Left ventricle myocardium superior (tissue), 1 donor: ENCODE measurements at regions not wholly inside any gene's neighbourhood (a gene's known extent, or its start where the extent isn't known, plus 50 kb on each side); places are given as distances from the start of the nearest gene placed in this dataset.

Experiments used
- ATAC-seq: fragments of 200-7000 bp; cut with Tn5 transposase; one replicate; pipeline ENCODE4 v1.9.1; 2020; ENCODE audit warnings: mild to moderate bottlenecking, moderate library complexity
- DNase-seq: peaks from one replicate; pipeline ENCODE4 v3.0.0-alpha.2; 2020
- intact Hi-C: fragments of 100-400 bp; cut with micrococcal nuclease; formaldehyde crosslinking; loops from one replicate; pipeline ENCODE4 v1.11.0; 2022
- donor health status: DM: no; HTN: yes; CAD: no; lungs with severe emphysema.

DNA sequence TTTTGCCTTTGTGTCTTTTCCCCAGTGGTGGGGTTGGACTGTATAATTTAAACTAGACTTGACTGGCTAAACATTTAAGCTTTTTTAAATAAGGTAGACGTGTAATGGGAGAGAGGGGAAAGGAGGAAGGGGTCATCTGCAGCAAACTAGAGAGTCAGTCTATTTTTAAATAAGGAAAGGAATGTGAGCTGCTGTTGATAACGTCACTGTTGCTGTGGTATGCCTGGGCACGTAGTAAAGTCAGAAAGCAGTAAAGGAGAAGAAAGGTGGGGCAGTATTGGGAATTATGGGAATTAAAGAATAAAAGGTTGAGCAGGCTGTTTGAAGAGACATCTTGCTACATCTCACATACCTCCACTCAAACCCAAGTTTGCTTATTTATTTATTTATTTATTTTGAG, 80.4 kb upstream of the FSHB start:
- ATAC-seq (peak; percentile 91), DNase-seq (no peak)
- intact Hi-C loops: no loop called here

DNA sequence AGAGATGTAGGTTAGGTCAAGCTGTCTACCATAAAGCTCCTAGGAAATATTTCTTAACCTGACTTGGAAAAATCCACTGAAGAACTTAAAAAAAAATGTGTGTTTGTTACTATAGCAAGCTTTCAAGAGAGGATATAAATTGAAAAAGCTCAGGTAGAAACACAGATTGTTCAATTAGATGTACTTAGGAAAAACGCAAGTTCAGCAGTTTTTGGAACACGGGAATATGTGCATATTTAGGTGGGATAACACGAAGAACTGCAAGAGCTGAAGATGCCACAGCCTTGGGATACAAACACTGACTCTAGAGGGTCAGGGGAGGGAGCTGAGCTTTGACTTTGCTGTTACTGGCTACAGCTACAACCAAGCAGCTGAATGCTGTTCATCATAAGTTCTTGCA, 77.8 kb upstream of the FSHB start:
- DNase-seq (no peak), ATAC-seq (no peak)
- intact Hi-C loops: no loop called here

DNA sequence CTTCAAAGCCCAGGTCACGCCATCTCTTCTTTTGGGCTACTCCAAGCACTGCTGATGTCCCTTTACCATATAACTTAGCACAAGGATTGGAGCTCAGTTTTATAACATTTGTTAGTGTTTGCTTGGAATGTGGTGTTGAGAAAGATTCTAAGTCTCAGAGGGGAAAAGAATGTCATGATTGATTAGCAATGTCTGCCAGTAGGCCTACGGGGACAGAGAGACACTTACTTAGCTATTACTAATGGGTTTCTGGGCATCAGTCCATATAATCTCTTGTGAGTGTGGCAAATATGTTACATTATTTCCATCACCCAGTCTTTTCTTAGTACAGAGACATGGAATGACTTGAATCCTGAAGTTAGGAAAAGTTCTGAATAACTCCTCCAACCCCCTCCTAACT, 75.4 kb upstream of the FSHB start:
- intact Hi-C loops: no loop called here
- DNase-seq (no peak), ATAC-seq (no peak)

DNA sequence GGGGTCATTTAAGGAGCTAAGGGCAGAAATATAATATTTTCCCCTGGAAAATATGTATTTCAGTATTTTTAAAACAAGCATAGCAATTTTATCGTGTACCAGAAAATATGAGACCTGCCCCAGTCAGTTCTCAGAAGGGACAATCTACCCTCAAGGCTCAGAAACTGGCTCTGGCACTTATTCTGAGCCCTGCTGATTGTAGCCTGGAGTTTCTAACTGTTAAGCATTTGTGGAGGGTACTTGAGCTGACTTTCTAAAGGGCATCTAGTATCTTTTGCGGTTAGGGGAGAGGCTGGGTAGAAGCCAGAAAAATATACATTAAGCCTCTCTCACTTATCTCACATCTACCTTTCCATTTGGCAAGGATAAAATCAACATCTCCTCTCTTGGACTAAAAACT, 71.3 kb upstream of the FSHB start:
- DNase-seq (no peak), ATAC-seq (no peak)
- intact Hi-C loops: no loop called here

DNA sequence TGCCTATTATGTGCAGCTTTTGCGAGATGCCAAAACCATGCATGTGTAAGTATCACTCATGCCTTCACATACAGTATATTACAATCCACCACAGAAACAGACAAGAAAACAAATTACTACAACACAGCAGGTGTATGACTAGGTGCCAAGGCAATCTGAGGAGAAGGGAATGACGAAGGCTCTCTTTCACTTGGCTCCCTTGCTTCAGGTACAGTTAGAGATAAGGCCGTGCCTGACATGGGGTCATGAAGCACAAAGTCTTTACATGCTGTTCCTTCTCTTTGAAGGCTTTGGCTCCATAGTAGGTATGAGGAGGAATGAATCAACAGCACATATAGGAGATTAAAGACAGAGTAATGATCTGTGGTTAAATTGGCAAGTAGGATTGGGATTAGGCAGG, 65.2 kb upstream of the FSHB start:
- intact Hi-C loops: no loop called here
- ATAC-seq (no peak), DNase-seq (no peak)

DNA sequence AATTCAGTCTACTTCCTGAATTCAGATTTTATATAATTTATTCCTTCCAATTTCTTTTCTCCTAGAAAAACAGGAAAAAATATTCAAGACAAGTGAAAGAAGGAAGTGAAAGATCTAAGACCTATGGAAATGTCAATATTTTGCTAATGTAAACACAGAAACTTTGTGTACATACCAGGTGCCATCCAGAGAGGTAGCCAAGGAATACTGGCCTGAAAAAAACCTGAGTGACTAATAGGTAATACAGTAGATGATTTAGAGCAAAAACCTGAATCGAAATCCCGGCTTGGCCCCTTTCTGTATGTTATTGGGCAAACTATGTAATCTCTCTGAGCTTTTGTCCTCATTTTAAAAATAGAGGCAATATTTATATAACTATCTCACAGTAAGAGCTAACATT, 59.2 kb upstream of the FSHB start:
- no peak for ATAC-seq
- intact Hi-C loops: no loop called here
- no peak for DNase-seq

DNA sequence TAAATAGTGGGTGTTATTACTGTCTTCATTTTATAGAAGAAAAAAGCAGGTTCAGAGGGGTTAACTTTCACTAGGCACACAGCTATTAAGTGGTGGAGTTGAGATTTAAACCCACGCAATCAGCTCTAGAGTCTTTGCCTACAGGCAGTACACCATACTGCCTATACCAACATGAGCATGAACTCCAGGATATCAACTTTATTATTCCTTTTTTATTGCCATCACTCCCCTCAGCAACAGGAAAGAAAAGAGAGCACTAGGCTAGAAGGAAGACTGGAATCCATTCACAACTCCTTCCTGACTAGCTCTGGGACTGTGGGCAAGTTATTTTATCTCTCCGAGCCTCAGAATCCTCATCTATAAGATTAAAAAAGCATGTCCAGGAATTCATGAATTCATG, 58.7 kb upstream of the FSHB start:
- DNase-seq (no peak), ATAC-seq (no peak)
- intact Hi-C loops: no loop called here

DNA sequence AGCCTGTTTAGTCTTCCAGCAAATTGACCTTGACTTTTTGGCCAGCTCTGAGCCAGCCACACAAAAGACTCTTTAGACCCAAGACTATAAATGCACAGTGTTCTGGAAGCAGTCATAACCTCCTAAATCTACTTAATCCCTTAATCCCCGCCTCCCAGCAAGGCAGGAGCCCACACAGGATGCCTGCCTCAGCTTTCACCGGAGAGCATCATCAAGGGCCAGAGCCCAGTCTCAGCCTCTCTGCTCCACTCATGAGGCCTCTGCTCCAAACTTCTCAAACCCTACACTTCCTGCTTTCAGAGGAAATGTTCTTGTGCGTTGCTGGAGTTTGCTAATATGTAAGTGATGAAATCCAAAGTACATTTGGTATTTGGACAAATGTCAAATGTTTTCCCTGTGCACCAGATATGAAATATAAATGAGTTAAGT, 57.9 kb upstream of the FSHB start:
- DNase-seq: no peak
- intact Hi-C loops: no loop called here
- ATAC-seq: no peak

DNA sequence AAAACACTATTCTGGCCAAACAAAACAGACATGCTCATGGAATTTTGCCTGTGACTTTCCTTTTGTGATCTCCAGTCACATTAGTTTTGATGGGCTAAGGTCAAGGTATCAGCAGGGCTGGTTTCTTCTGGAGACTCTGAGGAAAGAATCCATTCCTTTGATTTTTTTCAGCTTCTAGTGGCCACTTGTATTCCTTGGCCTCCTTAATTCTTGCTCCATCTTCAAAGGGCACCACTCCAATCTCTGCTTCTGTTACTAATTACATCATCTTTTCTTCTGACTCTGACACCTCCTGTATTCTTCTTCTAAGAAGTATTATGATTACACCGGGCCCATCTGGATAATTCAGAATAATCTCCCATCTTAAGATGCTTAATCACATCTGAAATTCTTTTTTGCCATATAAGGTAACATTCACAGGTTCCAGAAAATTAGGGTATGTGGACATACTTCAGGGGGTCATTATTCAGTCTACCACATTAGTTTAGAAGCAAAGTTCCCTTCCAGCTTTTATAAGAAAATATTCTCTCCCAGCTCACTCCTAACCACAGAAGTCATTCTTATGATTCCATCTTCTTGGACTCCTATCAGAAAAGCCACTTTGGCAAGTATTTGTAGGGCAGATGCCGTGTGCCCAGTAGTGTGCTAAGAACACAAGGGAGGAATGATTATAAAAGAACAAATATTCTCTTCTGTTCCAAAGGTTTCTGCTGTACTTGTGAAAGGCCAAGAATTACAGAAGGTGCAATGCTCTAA, 56.4 kb upstream of the FSHB start:
- peak; percentile 24 for ATAC-seq

More for the DNA sequence above, 56.4 kb upstream of the FSHB start:
- intact Hi-C loops: no loop called here
- DNase-seq: no peak
